ENCODE measurements at regions not wholly inside any gene's neighbourhood (a gene's known extent, or its start where the extent isn't known, plus 50 kb on each side); places are given as distances from the start of the nearest gene placed in this dataset.
"Not testable (repeated sequence)": the region's sequence is repeated elsewhere in the genome, so short reads cannot be mapped to it uniquely, and the experiment has no call there.

GRCh38 chr4:116005037-116005805 lies 891.8 kb upstream of the NDST4 start:
- DNase-seq: no peak

DNA sequence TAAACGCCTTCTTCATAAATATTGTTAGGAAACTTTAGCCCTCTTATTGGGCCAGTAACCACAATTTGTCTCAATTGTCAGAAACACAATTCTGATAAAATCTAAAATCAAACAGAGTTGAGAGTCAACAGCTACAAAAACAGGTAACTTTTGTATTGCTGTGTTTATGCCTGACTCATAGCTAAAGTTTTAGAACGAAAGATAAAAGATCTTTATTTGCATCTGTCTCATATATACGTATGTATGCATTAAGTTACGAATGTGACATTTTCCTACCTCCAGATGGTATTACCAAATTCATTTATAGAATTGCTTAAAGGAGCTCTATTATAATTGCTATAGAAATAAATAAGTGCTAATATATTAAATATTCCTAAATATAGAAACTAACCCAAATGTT lies 887.9 kb upstream of the NDST4 start:
- DNase-seq: no peak

GRCh38 chr4:115986573-115986972 lies 873.2 kb upstream of the NDST4 start:
- no peak for DNase-seq

GRCh38 chr4:115975421-115976001 lies 862.1 kb upstream of the NDST4 start:
- not testable (repeated sequence) for DNase-seq

DNA sequence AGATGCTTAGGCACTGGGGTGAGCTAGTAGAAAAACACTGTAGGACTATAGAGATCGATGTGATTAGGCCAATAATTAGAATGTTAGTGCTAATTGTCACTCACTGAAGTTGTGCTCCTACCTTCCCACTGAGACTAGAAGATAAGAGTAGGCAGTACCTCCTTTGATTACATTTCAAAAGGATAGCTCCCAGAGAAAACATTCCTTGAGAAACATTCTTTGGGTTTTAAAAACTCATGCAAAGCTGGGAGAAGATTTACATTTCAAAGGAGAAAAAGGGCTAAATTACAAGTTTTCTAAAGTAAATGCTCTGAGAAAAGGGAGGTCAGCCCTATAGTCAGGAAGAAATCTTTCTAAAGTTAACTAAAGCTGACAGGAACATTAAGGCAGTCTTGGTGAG lies 860.3 kb upstream of the NDST4 start:
- no peak for DNase-seq

GRCh38 chr4:115972967-115973366 lies 859.5 kb upstream of the NDST4 start:
- DNase-seq: no peak

GRCh38 chr4:115970859-115971258 lies 857.4 kb upstream of the NDST4 start:
- DNase-seq: no peak

DNA sequence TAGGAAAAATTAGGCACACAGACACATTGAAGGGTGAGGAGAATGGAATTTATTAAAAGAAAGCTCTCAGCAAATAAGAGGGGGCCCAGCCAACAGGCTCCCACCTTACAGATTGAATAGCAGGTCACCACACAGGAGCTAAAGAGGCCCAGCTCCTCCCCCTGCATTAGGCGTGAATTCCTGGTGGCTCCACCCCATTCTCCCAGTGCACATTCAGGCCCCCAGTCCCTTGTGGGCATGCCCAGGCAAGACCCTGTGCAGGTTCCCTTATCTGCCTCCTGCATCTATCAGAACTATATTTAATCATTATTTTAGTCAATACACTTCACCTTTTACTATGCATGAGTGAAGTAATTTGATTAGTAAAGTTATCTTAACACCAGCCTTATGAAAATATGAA lies 856.3 kb upstream of the NDST4 start:
- no peak for DNase-seq

GRCh38 chr4:115965588-115965987 lies 852.2 kb upstream of the NDST4 start:
- no peak for DNase-seq

- DNase-seq: not testable (repeated sequence)
These were observed 842.8 kb upstream of the NDST4 start for GRCh38 chr4:115956054-115956796.

GRCh38 chr4:115950806-115951205 lies 837.4 kb upstream of the NDST4 start:
- DNase-seq: no peak

DNA sequence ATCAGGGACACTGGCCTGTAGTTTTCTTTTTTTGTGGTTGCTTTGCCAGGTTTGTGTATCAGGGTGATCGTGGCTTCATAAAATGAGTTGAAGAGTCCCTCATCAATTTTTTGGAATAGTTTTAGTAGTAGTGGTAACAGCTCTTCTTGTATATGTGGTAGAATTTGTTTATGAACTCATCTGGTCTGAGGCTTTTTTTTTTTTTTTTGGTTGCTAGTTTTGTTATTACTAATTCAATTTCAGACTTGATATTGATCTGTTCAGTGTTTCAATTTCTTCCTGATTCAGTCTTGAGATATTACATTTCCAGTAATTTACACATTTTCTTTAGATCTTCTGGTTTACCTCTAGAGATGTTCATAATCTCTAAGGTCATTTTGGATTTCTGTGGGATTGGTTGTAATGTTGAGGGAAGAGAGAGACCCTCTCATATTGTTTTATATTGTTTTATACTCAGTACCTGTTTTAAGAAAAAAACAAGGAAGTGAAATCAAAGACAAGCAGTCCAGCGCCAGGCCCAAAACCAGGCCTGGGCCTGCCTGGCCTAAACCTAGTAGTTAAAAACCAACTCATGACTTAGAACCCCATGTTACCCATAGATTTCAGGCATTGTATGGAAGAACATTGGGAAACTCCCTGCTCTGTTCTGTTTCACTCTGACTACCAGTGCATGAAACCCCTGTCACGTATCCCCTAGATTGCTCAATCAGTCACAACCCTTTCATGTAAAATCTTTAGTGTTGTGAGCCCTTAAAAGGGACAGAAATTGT lies 836.7 kb upstream of the NDST4 start:
- not testable (repeated sequence) for DNase-seq

DNA sequence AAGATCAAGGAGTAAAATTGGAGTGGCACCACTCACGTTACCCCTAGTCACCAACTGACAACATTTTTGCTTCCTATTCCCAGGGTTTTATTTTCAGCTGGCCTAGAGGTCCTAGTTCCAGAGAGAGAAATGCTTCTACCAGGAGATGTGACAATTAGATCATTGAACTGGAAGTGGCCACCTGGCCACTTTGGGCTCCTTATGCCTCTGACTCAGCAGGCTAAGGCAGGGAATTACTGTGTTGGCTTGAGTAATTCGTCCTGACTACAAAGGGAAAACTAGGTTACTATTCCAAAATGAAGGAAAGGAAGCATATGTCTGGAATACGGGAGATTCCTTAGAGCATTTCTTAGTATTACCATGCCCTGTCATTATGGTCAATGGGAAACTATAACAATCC lies 831.6 kb upstream of the NDST4 start:
- no peak for DNase-seq

- DNase-seq: no peak
These were observed 830.9 kb upstream of the NDST4 start for GRCh38 chr4:115944146-115944905.

DNA sequence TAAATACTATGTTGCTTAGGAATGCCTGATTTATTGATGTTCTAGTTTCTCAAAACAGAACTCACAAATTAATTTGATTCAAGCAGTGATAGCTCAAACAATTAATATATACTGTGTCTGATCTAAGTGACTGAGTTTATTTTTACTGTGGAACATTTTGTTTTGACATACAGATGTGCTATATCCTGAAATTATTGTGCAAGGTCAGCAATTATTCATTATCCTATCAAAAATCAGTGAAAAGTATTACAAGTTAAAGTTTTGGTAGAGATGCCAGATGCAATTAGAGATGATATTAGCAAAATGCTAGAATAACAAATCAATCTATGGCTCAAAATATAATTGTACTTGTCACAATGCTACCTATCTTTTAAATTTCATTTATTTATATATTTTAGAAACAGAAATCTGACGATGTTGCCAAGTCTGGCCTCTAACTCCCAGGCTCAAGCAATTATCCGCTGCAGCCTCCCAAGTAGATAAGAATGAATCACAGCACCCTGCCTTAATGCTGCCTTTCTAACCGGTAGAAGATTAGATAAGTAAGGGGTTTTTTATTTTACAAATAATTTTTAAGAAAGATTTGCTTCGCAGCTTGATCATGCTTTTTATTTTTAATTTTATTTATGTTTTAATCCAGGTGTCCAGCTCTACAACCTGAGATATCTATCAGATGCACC lies 825.5 kb upstream of the NDST4 start:
- DNase-seq: no peak

DNA sequence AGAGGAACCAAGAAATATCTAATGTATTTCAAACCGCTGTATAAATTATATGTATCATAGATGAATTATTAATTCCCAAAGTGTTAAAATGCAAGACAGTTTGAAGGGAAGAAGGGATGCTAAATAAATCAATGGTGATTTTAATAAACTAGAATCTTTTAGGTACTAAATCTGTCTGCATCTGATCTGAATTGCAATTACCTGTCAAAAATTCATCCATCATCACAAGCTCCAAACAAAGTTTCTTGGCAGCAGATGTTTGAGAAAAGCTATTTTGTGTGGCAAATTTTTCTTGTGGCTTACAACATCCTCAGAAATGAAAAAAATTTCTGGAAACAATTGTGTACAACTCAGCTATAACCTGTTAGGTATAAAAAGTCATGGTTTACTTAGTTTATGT lies 816.0 kb upstream of the NDST4 start:
- no peak for DNase-seq

- no peak for DNase-seq
These were observed 814.0 kb upstream of the NDST4 start for GRCh38 chr4:115927382-115927781.

DNA sequence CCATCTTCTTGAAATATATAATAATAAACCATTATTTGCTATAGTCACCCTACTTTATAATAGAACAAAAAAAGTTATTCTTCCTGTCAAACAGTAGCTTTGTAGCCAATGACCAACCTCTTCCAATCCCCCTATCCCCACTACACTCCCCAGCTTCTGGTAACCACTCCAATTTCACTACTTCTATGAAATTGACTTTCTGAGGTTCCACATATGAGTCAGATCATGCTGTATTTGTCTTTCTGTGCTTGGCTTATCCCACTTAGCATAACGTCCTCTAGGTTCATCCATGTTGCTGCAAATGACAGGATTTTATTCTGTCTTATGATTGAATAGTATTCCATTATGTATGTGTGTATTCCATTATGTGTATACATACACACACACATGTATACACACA lies 809.7 kb upstream of the NDST4 start:
- DNase-seq: no peak

DNA sequence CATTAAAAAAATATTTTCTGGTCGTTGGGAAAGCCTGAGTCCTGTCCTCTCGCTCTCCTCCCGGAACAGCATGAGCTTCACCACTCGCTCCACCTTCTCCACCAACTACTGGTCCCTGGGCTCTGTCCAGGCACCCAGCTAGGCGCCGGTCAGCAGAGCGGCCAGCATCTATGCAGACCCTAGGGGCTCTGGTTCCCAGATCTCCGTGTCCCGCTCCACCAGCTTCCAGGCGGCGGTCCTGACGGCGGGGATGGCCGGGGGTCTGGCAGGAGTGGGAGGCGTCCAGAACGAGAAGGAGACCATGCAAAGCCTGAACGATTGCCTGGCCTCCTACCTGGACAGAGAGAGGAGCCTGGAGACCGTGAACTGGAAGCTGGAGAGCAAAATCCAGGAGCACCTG lies 807.2 kb upstream of the NDST4 start:
- DNase-seq: no peak

DNA sequence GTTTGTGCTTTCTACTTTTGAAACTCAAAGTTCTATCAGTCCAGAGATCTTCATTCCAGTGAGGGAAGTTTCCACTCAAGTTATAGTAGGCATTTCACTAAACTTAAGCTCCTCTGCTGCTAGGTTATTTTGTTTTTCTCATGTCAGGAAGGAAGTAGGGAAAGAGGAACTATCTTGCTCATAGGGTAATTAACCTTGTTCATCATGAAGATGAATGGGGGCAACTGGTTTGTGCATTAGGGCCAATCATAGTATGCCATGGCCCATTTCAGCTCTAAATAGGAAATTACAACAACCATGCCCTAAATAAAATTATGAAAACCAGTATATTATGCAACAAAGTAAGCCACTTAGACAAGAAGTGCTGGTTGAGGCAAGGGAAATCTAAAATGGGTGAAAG lies 804.7 kb upstream of the NDST4 start:
- DNase-seq: no peak

- no peak for DNase-seq
These were observed 793.0 kb upstream of the NDST4 start for GRCh38 chr4:115906428-115906827.

DNA sequence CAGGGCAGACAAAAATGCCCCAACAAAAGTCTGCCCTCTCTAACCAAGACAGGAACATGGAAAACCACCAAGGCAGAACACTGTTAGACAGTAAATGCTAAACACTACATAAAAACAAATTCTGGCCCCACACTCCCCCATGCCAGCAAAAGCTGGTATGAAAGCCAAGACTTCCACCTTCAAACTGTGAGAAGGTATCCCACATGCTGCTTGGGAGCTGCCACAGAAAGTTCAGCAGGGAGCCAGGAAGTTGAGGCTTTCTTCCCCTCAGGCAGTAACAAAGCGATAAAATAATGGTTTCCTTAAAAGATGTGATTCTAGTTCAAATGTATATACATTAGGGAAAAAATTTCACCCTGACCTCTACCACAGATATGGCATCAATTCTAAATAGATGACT lies 770.4 kb upstream of the NDST4 start:
- no peak for DNase-seq
